ENCODE measurements at regions not wholly inside any gene's neighbourhood (a gene's known extent, or its start where the extent isn't known, plus 50 kb on each side); places are given as distances from the start of the nearest gene placed in this dataset.
"Not testable (repeated sequence)": the region's sequence is repeated elsewhere in the genome, so short reads cannot be mapped to it uniquely, and the experiment has no call there.

GRCh38 chr13:75961911-75962310 is 325.8 kb downstream of the LMO7 start:
- no peak for DNase-seq (ENCODE audit: low read depth in 2 of 3, low spot score in 1 of 3)

DNA sequence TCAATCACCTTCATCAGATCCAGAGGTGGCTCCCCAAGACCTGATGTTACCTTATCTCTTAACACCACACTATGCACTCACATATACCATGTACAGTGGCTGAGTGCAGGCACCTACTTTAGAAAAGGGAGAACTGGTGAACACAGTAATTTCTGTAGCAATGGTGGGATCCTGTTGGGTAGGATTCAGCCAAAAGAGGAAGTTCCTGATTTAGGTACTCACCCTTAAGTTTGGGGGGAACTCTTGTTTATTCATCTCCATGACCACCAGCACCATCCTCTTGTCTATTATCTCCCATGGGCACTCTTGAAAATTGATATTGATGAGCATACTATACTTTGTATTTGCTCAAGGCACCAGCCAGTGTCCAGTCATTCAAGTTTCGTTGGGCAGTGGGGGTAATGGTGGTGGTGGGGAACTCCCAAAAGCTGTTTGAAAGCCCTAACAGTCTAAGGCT is 324.4 kb downstream of the LMO7 start:
- no peak for DNase-seq (ENCODE audit: low read depth in 2 of 3, low spot score in 1 of 3)

DNA sequence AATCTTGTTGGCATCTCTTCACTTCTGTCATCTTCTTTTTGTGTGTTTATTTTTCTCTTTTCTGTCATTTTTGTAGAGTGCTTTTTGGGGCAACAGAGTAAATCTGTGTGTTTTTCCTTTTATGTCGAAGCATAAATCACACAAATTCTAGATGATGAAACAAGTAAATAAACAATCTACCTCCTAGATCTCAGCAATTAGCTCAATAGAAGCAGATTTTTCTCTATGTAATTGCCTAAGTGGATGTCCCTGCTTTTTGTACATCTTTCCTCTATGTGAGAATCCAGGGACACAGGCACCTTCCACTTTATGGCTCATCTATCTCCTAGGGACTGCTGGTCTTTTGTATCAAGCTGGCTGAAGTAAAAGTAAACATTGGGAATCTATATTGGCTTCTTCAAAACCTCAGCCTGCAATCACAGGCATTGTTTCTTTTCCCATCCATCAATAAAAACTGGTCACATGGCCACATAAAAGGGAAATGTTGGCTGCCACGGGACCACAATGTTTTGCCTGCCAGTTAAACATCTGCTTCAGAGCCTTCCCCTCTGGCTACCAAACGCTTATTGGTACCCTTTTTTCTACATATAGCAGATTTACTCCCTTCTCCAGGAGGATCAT is 323.8 kb downstream of the LMO7 start:
- DNase-seq (ENCODE audit: low read depth in 2 of 3, low spot score in 1 of 3) = no peak

GRCh38 chr13:75953589-75953988 is 317.5 kb downstream of the LMO7 start:
- DNase-seq (ENCODE audit: low read depth in 2 of 3, low spot score in 1 of 3) = not testable (repeated sequence)

DNA sequence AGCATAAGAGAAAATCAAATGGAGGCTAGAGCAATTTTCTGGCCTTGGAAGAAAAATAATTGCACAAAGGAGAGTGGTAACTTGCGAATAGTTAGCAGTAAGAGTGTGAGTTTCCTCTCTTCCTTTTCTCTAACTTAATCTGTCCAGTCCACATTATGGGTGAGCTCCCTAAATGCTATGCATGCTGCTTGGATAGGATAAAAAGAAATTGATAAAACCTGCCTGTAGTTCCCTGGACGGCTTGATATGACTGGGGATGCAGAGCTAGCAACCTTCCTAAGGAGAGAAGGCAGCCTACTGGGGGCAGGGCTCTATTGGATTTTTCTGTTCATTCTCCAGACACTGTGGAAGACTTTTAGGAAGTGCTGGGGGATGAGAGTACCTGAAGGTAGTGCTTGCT is 311.3 kb downstream of the LMO7 start:
- no peak for DNase-seq (ENCODE audit: low read depth in 2 of 3, low spot score in 1 of 3)

GRCh38 chr13:75946536-75947284 is 310.6 kb downstream of the LMO7 start:
- no peak for DNase-seq (ENCODE audit: low read depth in 2 of 3, low spot score in 1 of 3)

- DNase-seq (ENCODE audit: low read depth in 2 of 3, low spot score in 1 of 3) = no peak
Observed at GRCh38 chr13:75945841-75946482, 309.8 kb downstream of the LMO7 start.

GRCh38 chr13:75938811-75939560 is 302.9 kb downstream of the LMO7 start:
- DNase-seq (ENCODE audit: low read depth in 2 of 3, low spot score in 1 of 3) = no peak

DNA sequence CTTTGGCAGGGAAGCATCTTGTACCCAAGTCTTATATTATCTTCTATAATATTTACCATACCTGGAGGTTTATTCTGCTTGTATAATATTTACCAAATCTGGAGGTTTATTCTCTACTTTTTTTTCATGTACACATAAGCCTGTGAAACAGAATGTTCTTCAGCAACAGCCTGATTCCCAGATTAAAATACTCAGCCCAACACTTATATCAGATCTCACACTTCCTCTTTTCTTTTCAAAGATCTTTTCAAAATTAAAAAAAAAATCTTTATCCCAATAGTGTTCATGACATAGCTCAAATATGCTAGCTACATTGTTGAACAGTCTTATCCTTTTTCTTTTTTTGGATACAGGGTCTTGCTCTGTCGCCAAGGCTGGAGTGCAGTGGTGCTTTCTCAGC is 300.7 kb downstream of the LMO7 start:
- no peak for DNase-seq (ENCODE audit: low read depth in 2 of 3, low spot score in 1 of 3)

DNA sequence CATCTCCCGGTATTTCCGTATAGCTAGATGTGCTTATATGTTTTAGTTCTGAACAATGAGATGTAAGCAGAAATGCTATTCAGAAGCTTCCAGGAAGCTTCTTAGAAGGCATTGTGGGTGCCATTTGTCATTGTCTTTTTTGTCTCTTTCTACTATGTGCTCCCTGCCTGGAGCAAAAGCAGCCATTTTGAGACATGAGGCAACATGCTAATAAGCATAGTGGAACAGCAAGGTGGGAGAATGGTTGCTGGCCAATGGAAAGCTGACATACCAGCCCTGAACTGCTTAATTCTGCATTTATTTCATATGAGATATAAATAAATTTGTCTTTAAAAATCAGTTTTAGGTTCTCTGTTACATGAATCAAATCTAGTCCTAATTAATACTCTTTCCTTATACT is 299.7 kb downstream of the LMO7 start:
- no peak for DNase-seq (ENCODE audit: low read depth in 2 of 3, low spot score in 1 of 3)

GRCh38 chr13:75934889-75935288 is 298.8 kb downstream of the LMO7 start:
- DNase-seq (ENCODE audit: low read depth in 2 of 3, low spot score in 1 of 3) = no peak

DNA sequence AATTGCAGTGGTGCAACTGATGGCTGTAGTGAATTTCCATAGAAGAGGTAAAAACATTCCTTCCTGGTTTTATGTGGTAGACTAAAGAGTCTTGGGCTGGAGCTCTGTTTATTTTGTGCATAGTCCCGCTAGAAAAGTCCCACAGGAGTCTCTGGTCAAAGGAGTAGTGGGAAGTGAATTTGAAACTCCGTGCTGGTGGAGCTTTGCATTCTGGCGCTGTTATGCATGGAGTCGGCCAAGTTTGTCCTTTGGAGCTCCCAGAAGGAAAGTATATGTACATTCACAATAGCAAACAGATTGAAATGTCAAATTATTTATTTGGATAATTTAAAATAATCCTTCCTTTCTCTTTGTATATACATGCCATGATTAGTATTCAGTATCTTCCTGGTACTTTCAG is 296.5 kb downstream of the LMO7 start:
- DNase-seq (ENCODE audit: low read depth in 2 of 3, low spot score in 1 of 3) = no peak

- no peak for DNase-seq (ENCODE audit: low read depth in 2 of 3, low spot score in 1 of 3)
Observed at GRCh38 chr13:75931116-75931515, 295.0 kb downstream of the LMO7 start.

- DNase-seq (ENCODE audit: low read depth in 2 of 3, low spot score in 1 of 3) = no peak
Observed at GRCh38 chr13:75929076-75929475, 292.9 kb downstream of the LMO7 start.

- DNase-seq (ENCODE audit: low read depth in 2 of 3, low spot score in 1 of 3) = no peak
Observed at GRCh38 chr13:75927183-75927669, 291.1 kb downstream of the LMO7 start.

DNA sequence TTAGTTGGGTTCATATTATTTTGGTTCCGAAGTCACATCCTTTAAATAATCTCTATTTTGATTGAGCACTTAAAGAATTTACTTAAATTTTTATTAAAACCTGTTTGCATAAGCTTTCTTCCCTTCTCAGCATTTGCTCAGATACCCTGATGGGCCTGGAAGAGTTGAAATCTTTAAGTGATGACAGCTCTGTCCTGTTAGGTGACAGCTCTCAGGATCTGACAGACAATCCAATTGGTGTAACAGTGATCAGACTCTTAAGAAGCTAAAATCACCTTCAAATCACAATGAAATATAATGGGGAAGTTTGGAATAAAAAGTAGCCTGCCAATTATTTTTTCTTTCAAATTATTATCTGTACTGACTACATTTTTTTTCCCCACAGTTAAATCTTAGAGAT is 284.4 kb downstream of the LMO7 start:
- DNase-seq (ENCODE audit: low read depth in 2 of 3, low spot score in 1 of 3) = no peak

GRCh38 chr13:75919660-75920199 is 283.6 kb downstream of the LMO7 start:
- no peak for DNase-seq (ENCODE audit: low read depth in 2 of 3, low spot score in 1 of 3)

DNA sequence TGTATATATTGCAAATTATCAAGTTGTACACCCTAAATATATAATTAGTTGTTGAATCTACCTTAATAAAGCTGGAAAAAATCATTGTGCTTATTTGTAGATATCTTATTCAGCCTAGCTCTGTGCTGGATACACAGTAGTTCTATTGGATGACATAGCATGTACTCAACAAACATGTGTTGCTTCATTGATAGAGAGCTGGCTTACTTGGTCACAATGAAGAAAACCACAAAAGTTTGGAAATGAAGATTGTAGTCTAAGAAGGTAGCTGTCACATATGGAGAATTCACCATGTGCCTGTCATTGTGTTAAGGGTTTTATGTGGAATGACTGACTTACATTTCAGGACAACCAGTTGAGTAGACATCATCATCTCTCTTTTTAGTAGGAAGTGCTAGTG is 278.9 kb downstream of the LMO7 start:
- no peak for DNase-seq (ENCODE audit: low read depth in 2 of 3, low spot score in 1 of 3)

GRCh38 chr13:75913925-75914324 is 277.8 kb downstream of the LMO7 start:
- DNase-seq (ENCODE audit: low read depth in 2 of 3, low spot score in 1 of 3) = no peak

DNA sequence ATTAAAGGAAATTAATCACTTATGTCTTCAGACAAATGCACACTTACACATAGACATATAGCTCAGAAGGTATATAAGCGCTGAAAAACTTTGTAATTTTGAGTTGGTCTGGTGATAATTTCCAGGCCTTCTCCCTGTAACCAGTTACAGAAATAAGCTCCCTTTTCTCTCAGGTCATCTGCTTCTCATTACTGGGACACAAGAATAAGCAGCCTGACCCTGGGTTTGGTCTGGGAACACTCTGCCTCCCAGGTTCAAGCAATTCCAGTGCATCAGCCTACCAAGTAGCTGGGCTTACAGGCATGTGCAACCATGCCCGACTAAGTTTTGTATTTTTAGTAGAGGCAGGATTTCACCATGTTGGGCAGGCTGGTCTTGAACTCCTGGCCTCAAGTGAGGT is 274.5 kb downstream of the LMO7 start:
- no peak for DNase-seq (ENCODE audit: low read depth in 2 of 3, low spot score in 1 of 3)
